NOMO-1 treated with dmso at 0.1 percent for 144 hours (cell line): ENCODE measurements at regions not wholly inside any gene's neighbourhood (a gene's known extent, or its start where the extent isn't known, plus 50 kb on each side); places are given as distances from the start of the nearest gene placed in this dataset.
A peak's percentile ranks its signal among the peaks of the same experiment; 100 is the strongest.
"Not testable (repeated sequence)": the region's sequence is repeated elsewhere in the genome, so short reads cannot be mapped to it uniquely, and the experiment has no call there.

Source experiments
- DNase-seq: peaks from one replicate; lab custom pipeline; 2025; ENCODE audit not compliant: unreplicated experiment; lab: John Stamatoyannopoulos, UW

- peak; percentile 15 for DNase-seq
Observed at GRCh38 chr12:54716261-54716660, 68.1 kb upstream of the DCD start.

- DNase-seq: not testable (repeated sequence)
Observed at GRCh38 chr12:54713876-54714275, 65.7 kb upstream of the DCD start.

GRCh38 chr12:54711669-54712068 lies 63.5 kb upstream of the DCD start:
- no peak for DNase-seq

GRCh38 chr12:54708826-54709225 lies 60.7 kb upstream of the DCD start:
- DNase-seq: peak; percentile 8

GRCh38 chr12:54704202-54704601 lies 56.0 kb upstream of the DCD start:
- DNase-seq: no peak

- DNase-seq: peak; percentile 19
Observed at GRCh38 chr12:54701940-54702592, 53.9 kb upstream of the DCD start.

- DNase-seq: no peak
Observed at GRCh38 chr12:54700849-54701248, 52.7 kb upstream of the DCD start.

GRCh38 chr12:54700301-54700700 lies 52.1 kb upstream of the DCD start:
- no peak for DNase-seq
